H1 (cell line): ENCODE measurements at regions not wholly inside any gene's neighbourhood (a gene's known extent, or its start where the extent isn't known, plus 50 kb on each side); places are given as distances from the start of the nearest gene placed in this dataset.

ENCODE experiments used
- CTCF ChIA-PET: fragments of 300-600 bp; sonication (Branson Sonifier 250); formaldehyde crosslinking; loops from one replicate; lab custom pipeline; 2021; ENCODE audit not compliant: partially characterized antibody; lab: Charles Lee
- POLR2A ChIA-PET: fragments of 300-600 bp; sonication (Branson Sonifier 250); formaldehyde crosslinking; loops from one replicate; lab custom pipeline; 2021; ENCODE audit warnings: inconsistent platforms; ENCODE audit not compliant: partially characterized antibody; lab: Charles Lee
- DNase-seq, 2 experiments: peaks; one replicate each; pipeline versions ENCODE4 v3.0.0 to v3.0.0-alpha.2; 2010 to 2022; ENCODE audit warnings: low spot score in 2 of 2, low read depth in 1 of 2, mixed read lengths in 1 of 2
- FAIRE-seq: peaks from 2 replicates; lab custom pipeline; 2011; peaks lifted over from hg19 to GRCh38; lab: Jason Lieb, UNC
- H2AFZ ChIP-seq: 2 replicates; pipeline ENCODE4 v1.8.1; 2012; ENCODE audit warnings: low read length, inconsistent platforms
- H2AK5ac ChIP-seq: 2 replicates; pipeline ENCODE4 v1.6.1; 2013; ENCODE audit warnings: low read depth, low read length
- H2BK120ac ChIP-seq: replicated peaks from 2 replicates; pipeline ENCODE3; 2013; ENCODE audit warnings: low read depth, low read length, inconsistent platforms
- H2BK12ac ChIP-seq: 2 replicates; pipeline ENCODE4 v1.6.1; 2013; ENCODE audit warnings: low read depth, low read length
- H2BK15ac ChIP-seq: 2 replicates; pipeline ENCODE4 v1.6.1; 2013; ENCODE audit warnings: low read length
- H2BK20ac ChIP-seq: 2 replicates; pipeline ENCODE4 v1.6.1; 2013; ENCODE audit warnings: low read length
- H2BK5ac ChIP-seq: 2 replicates; pipeline ENCODE4 v1.6.1; 2013; ENCODE audit warnings: low read depth, low read length
- H3K14ac ChIP-seq: 2 replicates; pipeline ENCODE4 v1.6.1; 2013; ENCODE audit warnings: inconsistent platforms; ENCODE audit not compliant: insufficient read length
- H3K18ac ChIP-seq: 2 replicates; pipeline ENCODE4 v1.6.1; 2013; ENCODE audit warnings: low read length; ENCODE audit errors: extremely low read depth
- H3K23ac ChIP-seq: 2 replicates; pipeline ENCODE4 v1.6.1; 2013; ENCODE audit warnings: inconsistent platforms; ENCODE audit not compliant: insufficient read length
- H3K23me2 ChIP-seq: 2 replicates; pipeline ENCODE4 v1.6.1; 2013; ENCODE audit warnings: low read depth, low read length
- H3K27ac ChIP-seq: 2 replicates; pipeline ENCODE4 v1.6.1; 2011; ENCODE audit warnings: low read depth, low read length, inconsistent platforms
- H3K27me3 ChIP-seq, 4 experiments: replicated peaks in 1 of 4; 1 replicate in 1 of 4; 2 replicates in 3 of 4; pipeline versions ENCODE4 v1.6.1 to v1.8.1; 2011 to 2013; ENCODE audit warnings: low read length in 3 of 4, mild to moderate bottlenecking in 3 of 4, inconsistent platforms in 2 of 4, mixed read lengths in 2 of 4, moderate library complexity in 1 of 4; ENCODE audit not compliant: control insufficient read depth in 3 of 4, insufficient read depth in 3 of 4; ENCODE audit errors: extremely low read depth in 1 of 4
- H3K36me3 ChIP-seq, 4 experiments: 2 replicates each; pipeline versions ENCODE4 v1.6.1 to v1.8.1; 2011 to 2013; ENCODE audit warnings: mild to moderate bottlenecking in 4 of 4, low read length in 3 of 4, moderate library complexity in 2 of 4, control low read depth in 1 of 4, inconsistent platforms in 1 of 4; ENCODE audit not compliant: insufficient read depth in 4 of 4, control insufficient read depth in 2 of 4
- H3K4ac ChIP-seq: replicated peaks from 2 replicates; pipeline ENCODE3; 2013; ENCODE audit warnings: low read length, low read depth, mixed read lengths, inconsistent platforms; ENCODE audit not compliant: insufficient read length
- H3K4me1 ChIP-seq, 4 experiments: replicated peaks in 1 of 4; 1 replicate in 1 of 4; 2 replicates in 3 of 4; pipeline versions ENCODE4 v1.6.1 to v1.8.1; 2011 to 2013; ENCODE audit warnings: low read length in 3 of 4, inconsistent platforms in 2 of 4, mixed read lengths in 1 of 4; ENCODE audit not compliant: insufficient read depth in 4 of 4, control insufficient read depth in 3 of 4
- H3K4me2 ChIP-seq, 2 experiments: 2 replicates each; pipeline versions ENCODE4 v1.6.1 to v1.8.1; 2011 to 2013; ENCODE audit warnings: low read depth in 2 of 2, low read length in 2 of 2, control low read depth in 1 of 2, inconsistent platforms in 1 of 2, mild to moderate bottlenecking in 1 of 2; ENCODE audit not compliant: insufficient read depth in 1 of 2
- H3K4me3 ChIP-seq, 4 experiments: fragments of 200-600, 300-600 bp in 1 of 4; sonication (generic), shearing (Covaris generic), sonication (Bioruptor Twin) in 1 of 4; 2 replicates each; pipeline versions ENCODE4 v1.5.1 to v1.8.1; 2011 to 2016; ENCODE audit warnings: low read length in 4 of 4, low read depth in 3 of 4, control low read depth in 2 of 4, inconsistent platforms in 2 of 4, mild to moderate bottlenecking in 2 of 4, mixed read lengths in 1 of 4, moderate library complexity in 1 of 4; ENCODE audit not compliant: insufficient read depth in 2 of 4; ENCODE audit errors: extremely low read depth in 1 of 4
- H3K56ac ChIP-seq: replicated peaks from 2 replicates; pipeline ENCODE3; 2013; ENCODE audit warnings: low read depth, mild to moderate bottlenecking, mixed read lengths, low read length, inconsistent platforms; ENCODE audit not compliant: insufficient read length
- H3K79me1 ChIP-seq: 2 replicates; pipeline ENCODE4 v1.6.1; 2013; ENCODE audit warnings: low read depth, low read length, control low read depth
- H3K79me2 ChIP-seq, 2 experiments: 2 replicates each; pipeline versions ENCODE4 v1.6.1 to v1.8.1; 2012 to 2013; ENCODE audit warnings: low read length in 2 of 2, mild to moderate bottlenecking in 2 of 2, inconsistent platforms in 1 of 2; ENCODE audit not compliant: insufficient read depth in 2 of 2, control insufficient read depth in 1 of 2
- H3K9ac ChIP-seq, 4 experiments: replicated peaks in 1 of 4; 1 replicate in 1 of 4; 2 replicates in 3 of 4; pipeline versions ENCODE4 v1.6.1 to v1.8.1; 2011 to 2013; ENCODE audit warnings: low read depth in 3 of 4, low read length in 3 of 4, control low read depth in 2 of 4, mild to moderate bottlenecking in 2 of 4, moderate library complexity in 2 of 4, inconsistent platforms in 1 of 4; ENCODE audit errors: extremely low read depth in 1 of 4
- H3K9me3 ChIP-seq, 2 experiments: 2 replicates each; pipeline versions ENCODE4 v1.6.1 to v1.8.1; 2012 to 2013; ENCODE audit warnings: mild to moderate bottlenecking in 2 of 2, moderate library complexity in 2 of 2, control low read depth in 1 of 2, inconsistent platforms in 1 of 2, low read depth in 1 of 2, low read length in 1 of 2, mixed read lengths in 1 of 2; ENCODE audit not compliant: insufficient read depth in 2 of 2
- H4K20me1 ChIP-seq, 2 experiments: replicated peaks in 1 of 2; 2 replicates each; pipeline versions ENCODE3 to v1.8.1; 2011 to 2013; ENCODE audit warnings: inconsistent platforms in 2 of 2, low read length in 2 of 2, mild to moderate bottlenecking in 1 of 2; ENCODE audit not compliant: insufficient read depth in 2 of 2, control insufficient read depth in 1 of 2
- H4K5ac ChIP-seq: 2 replicates; pipeline ENCODE4 v1.6.1; 2013; ENCODE audit warnings: low read length, low read depth, mixed read lengths, inconsistent platforms; ENCODE audit not compliant: insufficient read length
- H4K8ac ChIP-seq: 2 replicates; pipeline ENCODE4 v1.8.0; 2013; ENCODE audit warnings: mild to moderate bottlenecking, moderate library complexity, low read length, inconsistent platforms; ENCODE audit not compliant: insufficient read depth; ENCODE audit errors: extremely low read depth
- H4K91ac ChIP-seq: replicated peaks from 2 replicates; pipeline ENCODE3; 2013; ENCODE audit warnings: low read length, mixed read lengths, inconsistent platforms; ENCODE audit not compliant: insufficient read length
- CHD1 ChIP-seq: IDR thresholded peaks from 2 replicates; pipeline ENCODE4 v1.6.1; 2012; ENCODE audit warnings: low read depth, low read length, improper control_type of control experiment
- CTCF ChIP-seq, 3 experiments: IDR thresholded peaks; 1 replicate in 2 of 3; 2 replicates in 1 of 3; pipeline versions ENCODE4 v1.5.1 to v1.6.1; 2011; ENCODE audit warnings: low read length in 3 of 3, mild to moderate bottlenecking in 3 of 3, inconsistent platforms in 2 of 3, low read depth in 1 of 3, moderate library complexity in 1 of 3; ENCODE audit not compliant: insufficient read depth in 1 of 3; ENCODE audit errors: control extremely low read depth in 1 of 3
- KDM4A ChIP-seq: IDR thresholded peaks from one replicate; pipeline ENCODE4 v1.7.1; 2012; ENCODE audit warnings: low read depth, mild to moderate bottlenecking, moderate library complexity, low read length, inconsistent platforms; ENCODE audit not compliant: severe bottlenecking
- KDM5A ChIP-seq: fragments of 200-600 bp; IDR thresholded peaks from 2 replicates; pipeline ENCODE4 v1.7.1; 2012; ENCODE audit warnings: mild to moderate bottlenecking, low read length, inconsistent platforms, mixed read lengths
- NANOG ChIP-seq: IDR thresholded peaks from 2 replicates; pipeline ENCODE4 v1.6.1; 2011; ENCODE audit warnings: low read length, low read depth, mild to moderate bottlenecking, inconsistent platforms; ENCODE audit not compliant: insufficient read depth, poor library complexity, severe bottlenecking
- POLR2A ChIP-seq, 2 experiments: IDR thresholded peaks; 1 replicate in 1 of 2; 2 replicates in 1 of 2; pipeline ENCODE4 v1.6.1; 2011; ENCODE audit warnings: low read depth in 2 of 2, low read length in 2 of 2, mild to moderate bottlenecking in 2 of 2; ENCODE audit errors: control extremely low read depth in 1 of 2
- RAD21 ChIP-seq, 2 experiments: IDR thresholded peaks in 1 of 2; conservative IDR thresholded peaks in 1 of 2; 2 replicates each; pipeline ENCODE4 v1.6.1; 2011; ENCODE audit warnings: low read depth in 2 of 2, low read length in 2 of 2, improper control_type of control experiment in 1 of 2, inconsistent platforms in 1 of 2, mild to moderate bottlenecking in 1 of 2, moderate library complexity in 1 of 2
- WGBS, 2 experiments: shearing (Covaris generic) in 1 of 2; methylation state at CpG; one replicate each; pipeline versions ENCODE4 v1.1.6 to v1.1.7; 2013 to 2015; ENCODE audit warnings: low lambda C conversion rate in 2 of 2, mixed read lengths in 2 of 2, inconsistent platforms in 1 of 2, low coverage in 1 of 2, missing lambda C conversion rate in 1 of 2; ENCODE audit not compliant: insufficient replicate concordance in 2 of 2, insufficient coverage in 1 of 2, insufficient read length in 1 of 2; ENCODE audit errors: extremely low coverage in 1 of 2, missing lambda C conversion rate in 1 of 2; 5-methylcytosine and 5-hydroxymethylcytosine counted together

- TF ChIP-seq POLR2A (IDR thresholded peaks at IDR 0.05; ENCODE audit: control extremely low read depth in 1 of 2, low read depth in 2 of 2, low read length in 2 of 2) = no peak
- no peak for TF ChIP-seq CTCF (IDR thresholded peaks at IDR 0.05; ENCODE audit: control extremely low read depth in 1 of 3, insufficient read depth in 1 of 3, low read depth in 1 of 3, low read length in 3 of 3)
- TF ChIP-seq RAD21 (IDR thresholded peaks at IDR 0.05 in 1 of 2, conservative IDR thresholded peaks at IDR 0.05 in 1 of 2; ENCODE audit: low read depth in 2 of 2, low read length in 2 of 2) = no peak
- TF ChIP-seq KDM5A = no peak
- TF ChIP-seq NANOG = no peak
- no peak for TF ChIP-seq CHD1
- no peak for TF ChIP-seq KDM4A
- Histone ChIP-seq H4K5ac (no peak overlapping the region), H2BK20ac (no peak overlapping the region), H3K4me3 (no peak overlapping the region), H3K9ac (no peak overlapping the region), H3K4me2 (no peak overlapping the region), H2AFZ (no peak overlapping the region), H3K18ac (no peak overlapping the region), H3K4ac (no peak overlapping the region), H4K91ac (no peak overlapping the region), H3K23ac (no peak overlapping the region), H3K23me2 (no peaks in the 10 kb centered on the region), H2BK12ac (no peak overlapping the region), H2BK120ac (no peak overlapping the region), H3K56ac (no peak overlapping the region), H4K8ac (no peak overlapping the region), H3K79me2 (no peaks in the 10 kb centered on the region), H3K27ac (no peak overlapping the region), H3K36me3 (no peaks in the 10 kb centered on the region), H3K14ac (no peak overlapping the region), H4K20me1 (no peaks in the 10 kb centered on the region), H3K27me3 (no peaks in the 10 kb centered on the region), H2BK15ac (no peak overlapping the region), H3K79me1 (no peaks in the 10 kb centered on the region), H2AK5ac (no peak overlapping the region), H2BK5ac (no peak overlapping the region), H3K4me1 (no peaks in the 10 kb centered on the region), H3K9me3 (no peaks in the 10 kb centered on the region)
- WGBS, 2 experiments = 94% methylated on average over 3 of the region's 3 CpGs; no CpG with 5 or more reads in 1 of the 2 experiments
- ChIA-PET POLR2A (no interaction called here), CTCF (no interaction called here)
- no peak for DNase-seq
- FAIRE-seq = no peak
These were observed 463.8 kb downstream of the EDEM1 start for GRCh38 chr3:5651351-5651750.
